ENCODE measurements at regions not wholly inside any gene's neighbourhood (a gene's known extent, or its start where the extent isn't known, plus 50 kb on each side); places are given as distances from the start of the nearest gene placed in this dataset.

DNA sequence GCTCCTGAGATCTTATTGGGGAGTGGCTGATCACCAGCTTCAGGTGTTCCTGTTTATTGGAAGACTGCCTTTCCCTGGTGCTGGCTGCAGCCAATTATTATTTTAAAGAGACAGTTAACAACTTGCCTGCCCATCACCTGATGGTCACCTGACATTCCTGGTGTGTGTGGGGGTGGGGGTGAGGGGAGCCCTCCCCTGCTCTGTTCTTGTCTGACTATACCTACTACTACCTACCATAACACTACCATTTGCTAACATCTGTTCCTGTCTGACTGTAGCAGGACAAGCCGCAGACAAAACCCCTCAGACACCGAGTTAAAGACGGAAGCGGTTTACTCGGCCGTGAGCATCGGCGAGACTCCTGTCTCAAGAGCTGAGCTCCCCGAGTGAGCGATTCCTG is 54.9 kb upstream of the NBPF3 start:
- no peaks in the 10 kb centered on the region for H3K79me1 ChIP-seq (ENCODE audit: low read length)
- H2AK5ac ChIP-seq (ENCODE audit: low read length), result no peak overlapping the region
- H3K36me3 ChIP-seq (ENCODE audit: control insufficient read depth in 1 of 2, insufficient read depth in 2 of 2, low read length in 2 of 2), result no peaks in the 10 kb centered on the region
- H2AFZ ChIP-seq (ENCODE audit: insufficient read depth, low read length, poor library complexity), result no peak overlapping the region
- no peak overlapping the region for H4K91ac ChIP-seq (ENCODE audit: low read depth, low read length)
- H2BK120ac ChIP-seq (ENCODE audit: insufficient read depth, low read length, poor library complexity), result no peak overlapping the region
- no peak overlapping the region for H3K23ac ChIP-seq (ENCODE audit: low read length)
- H3K9me3 ChIP-seq (ENCODE audit: insufficient read depth, low read depth, low read length), result no peaks in the 10 kb centered on the region
- H3K4ac ChIP-seq (ENCODE audit: low read depth, low read length), result no peak overlapping the region
- no peak overlapping the region for H3K14ac ChIP-seq (ENCODE audit: low read length)
- no CpG with 5 or more reads among the region's 10 CpGs for WGBS (ENCODE audit: extremely low coverage, insufficient coverage, insufficient read length)
- H3K9ac ChIP-seq (ENCODE audit: low read length), result no peak overlapping the region
- H3K79me2 ChIP-seq (ENCODE audit: control insufficient read depth, insufficient read depth, low read length, poor library complexity), result no peaks in the 10 kb centered on the region
- no peak overlapping the region for H3K27ac ChIP-seq (ENCODE audit: low read depth, low read length)
- H4K12ac ChIP-seq (ENCODE audit: low read depth, low read length), result no peak overlapping the region
- H3K4me3 ChIP-seq (ENCODE audit: low read depth, low read length), result no peak overlapping the region
- no peaks in the 10 kb centered on the region for H3K27me3 ChIP-seq (ENCODE audit: insufficient read depth, low read length)
- no peak overlapping the region for H3K4me2 ChIP-seq (ENCODE audit: low read length)
- H2BK12ac ChIP-seq (ENCODE audit: low read length), result no peak overlapping the region
- no peak overlapping the region for H4K8ac ChIP-seq (ENCODE audit: low read depth, low read length)
- H2BK5ac ChIP-seq (ENCODE audit: low read depth, low read length, poor library complexity), result no peak overlapping the region
- peaks cover 4 to 10% of the 10 kb centered on the region in 2 experiments for H3K4me1 ChIP-seq (ENCODE audit: control insufficient read depth in 1 of 2, insufficient read depth in 2 of 2, low read length in 2 of 2)
- no peak overlapping the region for H3K18ac ChIP-seq (ENCODE audit: low read length)
- no peak for DNase-seq

DNA sequence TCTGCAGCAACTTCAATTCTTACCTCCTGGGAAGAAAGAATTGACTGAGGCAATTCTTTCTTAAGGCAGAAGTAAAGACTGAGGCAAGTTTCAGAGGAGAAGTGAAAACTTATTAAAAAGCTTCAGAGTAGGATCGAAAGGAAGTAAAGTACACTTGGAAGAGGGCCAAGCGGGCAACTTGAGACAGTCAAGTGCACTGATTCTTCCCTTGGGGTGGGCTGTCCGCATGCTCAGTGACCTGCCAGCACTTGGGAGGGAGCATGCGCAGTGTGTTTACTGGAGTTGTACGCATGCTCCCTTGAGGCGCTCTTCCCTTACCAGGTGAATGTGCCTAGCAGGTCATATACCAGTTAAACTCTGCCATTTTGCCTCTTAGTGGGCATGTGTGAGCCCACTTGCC is 55.3 kb upstream of the NBPF3 start:
- H3K4ac ChIP-seq (ENCODE audit: low read depth, low read length), result no peak overlapping the region
- H3K9ac ChIP-seq (ENCODE audit: low read length), result no peak overlapping the region
- H3K4me2 ChIP-seq (ENCODE audit: low read length), result no peak overlapping the region
- no CpG with 5 or more reads among the region's 6 CpGs for WGBS (ENCODE audit: extremely low coverage, insufficient coverage, insufficient read length)
- no peak overlapping the region for H2AK5ac ChIP-seq (ENCODE audit: low read length)
- H3K18ac ChIP-seq (ENCODE audit: low read length), result no peak overlapping the region
- H2BK5ac ChIP-seq (ENCODE audit: low read depth, low read length, poor library complexity), result no peak overlapping the region
- no peaks in the 10 kb centered on the region for H3K79me2 ChIP-seq (ENCODE audit: control insufficient read depth, insufficient read depth, low read length, poor library complexity)
- H4K12ac ChIP-seq (ENCODE audit: low read depth, low read length), result no peak overlapping the region
- H3K36me3 ChIP-seq (ENCODE audit: control insufficient read depth in 1 of 2, insufficient read depth in 2 of 2, low read length in 2 of 2), result no peaks in the 10 kb centered on the region
- H3K14ac ChIP-seq (ENCODE audit: low read length), result no peak overlapping the region
- H2AFZ ChIP-seq (ENCODE audit: insufficient read depth, low read length, poor library complexity), result no peak overlapping the region
- peaks cover 4 to 10% of the 10 kb centered on the region in 2 experiments for H3K4me1 ChIP-seq (ENCODE audit: control insufficient read depth in 1 of 2, insufficient read depth in 2 of 2, low read length in 2 of 2)
- H2BK12ac ChIP-seq (ENCODE audit: low read length), result no peak overlapping the region
- no peak for DNase-seq
- no peak overlapping the region for H3K4me3 ChIP-seq (ENCODE audit: low read depth, low read length)
- H4K91ac ChIP-seq (ENCODE audit: low read depth, low read length), result no peak overlapping the region
- no peaks in the 10 kb centered on the region for H3K27me3 ChIP-seq (ENCODE audit: insufficient read depth, low read length)
- H4K8ac ChIP-seq (ENCODE audit: low read depth, low read length), result no peak overlapping the region
- no peak overlapping the region for H2BK120ac ChIP-seq (ENCODE audit: insufficient read depth, low read length, poor library complexity)
- no peak overlapping the region for H3K23ac ChIP-seq (ENCODE audit: low read length)
- no peak overlapping the region for H3K27ac ChIP-seq (ENCODE audit: low read depth, low read length)
- no peaks in the 10 kb centered on the region for H3K9me3 ChIP-seq (ENCODE audit: insufficient read depth, low read depth, low read length)
- H3K79me1 ChIP-seq (ENCODE audit: low read length), result no peaks in the 10 kb centered on the region

DNA sequence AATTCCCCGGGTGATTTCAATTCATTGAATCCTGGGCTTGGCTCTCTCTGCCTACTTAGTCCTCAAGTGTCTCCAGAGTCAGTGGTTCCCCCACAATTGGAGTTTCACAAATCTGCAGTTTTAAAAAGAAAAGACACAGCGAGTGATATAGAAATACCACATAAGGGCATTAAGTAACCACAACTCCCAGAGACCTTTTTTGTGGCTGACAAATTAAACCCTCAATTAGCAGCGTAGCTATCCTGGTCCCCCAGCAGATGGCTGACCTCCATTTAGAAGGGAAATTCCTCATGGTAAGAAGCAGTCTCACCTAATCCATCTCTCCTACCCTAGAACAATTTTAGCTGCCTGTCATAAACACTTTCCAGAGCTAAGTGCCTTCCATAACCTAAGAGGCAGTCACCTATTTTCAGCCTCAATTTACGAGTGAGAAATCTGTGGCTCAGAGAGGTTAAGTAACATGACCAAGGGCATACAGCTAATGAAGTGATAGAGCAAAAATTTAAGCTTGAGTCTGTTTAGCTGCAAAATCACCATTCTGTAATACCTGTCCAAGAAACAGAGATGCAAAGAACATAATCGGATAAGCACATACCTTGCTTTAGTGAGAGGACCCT is 56.0 kb upstream of the NBPF3 start:
- no peak overlapping the region for H4K8ac ChIP-seq (ENCODE audit: low read depth, low read length)
- H3K9me3 ChIP-seq (ENCODE audit: insufficient read depth, low read depth, low read length), result no peaks in the 10 kb centered on the region
- H4K91ac ChIP-seq (ENCODE audit: low read depth, low read length), result no peak overlapping the region
- H3K4ac ChIP-seq (ENCODE audit: low read depth, low read length), result no peak overlapping the region
- H3K36me3 ChIP-seq (ENCODE audit: control insufficient read depth in 1 of 2, insufficient read depth in 2 of 2, low read length in 2 of 2), result no peaks in the 10 kb centered on the region
- H3K79me1 ChIP-seq (ENCODE audit: low read length), result no peaks in the 10 kb centered on the region
- peaks cover 4 to 10% of the 10 kb centered on the region in 2 experiments for H3K4me1 ChIP-seq (ENCODE audit: control insufficient read depth in 1 of 2, insufficient read depth in 2 of 2, low read length in 2 of 2)
- no peak overlapping the region for H3K23ac ChIP-seq (ENCODE audit: low read length)
- H3K27ac ChIP-seq (ENCODE audit: low read depth, low read length), result no peak overlapping the region
- no peak overlapping the region for H3K14ac ChIP-seq (ENCODE audit: low read length)
- no peaks in the 10 kb centered on the region for H3K79me2 ChIP-seq (ENCODE audit: control insufficient read depth, insufficient read depth, low read length, poor library complexity)
- no peaks in the 10 kb centered on the region for H3K27me3 ChIP-seq (ENCODE audit: insufficient read depth, low read length)
- no peak overlapping the region for H2AFZ ChIP-seq (ENCODE audit: insufficient read depth, low read length, poor library complexity)
- no peak overlapping the region for H2AK5ac ChIP-seq (ENCODE audit: low read length)
- H2BK120ac ChIP-seq (ENCODE audit: insufficient read depth, low read length, poor library complexity), result no peak overlapping the region
- H3K9ac ChIP-seq (ENCODE audit: low read length), result no peak overlapping the region
- no peak overlapping the region for H3K4me2 ChIP-seq (ENCODE audit: low read length)
- no peak for DNase-seq
- no peak overlapping the region for H2BK5ac ChIP-seq (ENCODE audit: low read depth, low read length, poor library complexity)
- no peak overlapping the region for H3K18ac ChIP-seq (ENCODE audit: low read length)
- H2BK12ac ChIP-seq (ENCODE audit: low read length), result no peak overlapping the region
- WGBS (ENCODE audit: extremely low coverage, insufficient coverage, insufficient read length), result no CpG with 5 or more reads among the region's 5 CpGs
- H3K4me3 ChIP-seq (ENCODE audit: low read depth, low read length), result no peak overlapping the region
- H4K12ac ChIP-seq (ENCODE audit: low read depth, low read length), result no peak overlapping the region

- H4K12ac ChIP-seq (ENCODE audit: low read depth, low read length), result no peak overlapping the region
- no peaks in the 10 kb centered on the region for H3K36me3 ChIP-seq (ENCODE audit: control insufficient read depth in 1 of 2, insufficient read depth in 2 of 2, low read length in 2 of 2)
- no peak overlapping the region for H3K4ac ChIP-seq (ENCODE audit: low read depth, low read length)
- H3K79me2 ChIP-seq (ENCODE audit: control insufficient read depth, insufficient read depth, low read length, poor library complexity), result no peaks in the 10 kb centered on the region
- no CpG with 5 or more reads among the region's 3 CpGs for WGBS (ENCODE audit: extremely low coverage, insufficient coverage, insufficient read length)
- no peak overlapping the region for H2AK5ac ChIP-seq (ENCODE audit: low read length)
- H3K4me1 ChIP-seq (ENCODE audit: control insufficient read depth in 1 of 2, insufficient read depth in 2 of 2, low read length in 2 of 2), result peaks cover 4 to 10% of the 10 kb centered on the region in 2 experiments
- H3K9me3 ChIP-seq (ENCODE audit: insufficient read depth, low read depth, low read length), result no peaks in the 10 kb centered on the region
- H2BK5ac ChIP-seq (ENCODE audit: low read depth, low read length, poor library complexity), result no peak overlapping the region
- no peak overlapping the region for H4K8ac ChIP-seq (ENCODE audit: low read depth, low read length)
- no peak overlapping the region for H2BK12ac ChIP-seq (ENCODE audit: low read length)
- no peak overlapping the region for H2BK120ac ChIP-seq (ENCODE audit: insufficient read depth, low read length, poor library complexity)
- DNase-seq, result no peak
- no peak overlapping the region for H4K91ac ChIP-seq (ENCODE audit: low read depth, low read length)
- H3K14ac ChIP-seq (ENCODE audit: low read length), result no peak overlapping the region
- no peak overlapping the region for H3K23ac ChIP-seq (ENCODE audit: low read length)
- no peak overlapping the region for H3K4me3 ChIP-seq (ENCODE audit: low read depth, low read length)
- no peaks in the 10 kb centered on the region for H3K27me3 ChIP-seq (ENCODE audit: insufficient read depth, low read length)
- H3K18ac ChIP-seq (ENCODE audit: low read length), result no peak overlapping the region
- no peak overlapping the region for H3K4me2 ChIP-seq (ENCODE audit: low read length)
- H3K9ac ChIP-seq (ENCODE audit: low read length), result no peak overlapping the region
- peak overlapping the region; percentile 6 for H2AFZ ChIP-seq (ENCODE audit: insufficient read depth, low read length, poor library complexity)
- H3K27ac ChIP-seq (ENCODE audit: low read depth, low read length), result no peak overlapping the region
- H3K79me1 ChIP-seq (ENCODE audit: low read length), result no peaks in the 10 kb centered on the region
Measured at GRCh38 chr1:21381354-21381753, 58.6 kb upstream of the NBPF3 start.

Data from trophoblast cell (in vitro differentiated cells and primary cell).